Peyer's patch (tissue), 4 donors: ENCODE measurements at regions not wholly inside any gene's neighbourhood (a gene's known extent, or its start where the extent isn't known, plus 50 kb on each side); places are given as distances from the start of the nearest gene placed in this dataset.

ENCODE experiments used
- CTCF ChIP-seq, 6 experiments: fragments of 450-650 bp in 4 of 6; fragments of 200-600 bp in 2 of 6; sonication (generic) in 1 of 6; IDR thresholded peaks; one replicate each; pipeline ENCODE4 v1.5.1; 2017 to 2019; ENCODE audit warnings: antibody characterized with exemption in 6 of 6, mild to moderate bottlenecking in 3 of 6, moderate library complexity in 1 of 6
- POLR2A ChIP-seq, 2 donors: fragments of 450-650 bp; IDR thresholded peaks; one replicate each; pipeline ENCODE4 v1.5.1; 2017; ENCODE audit warnings: antibody characterized with exemption in 2 of 2, mild to moderate bottlenecking in 2 of 2, moderate library complexity in 2 of 2

DNA sequence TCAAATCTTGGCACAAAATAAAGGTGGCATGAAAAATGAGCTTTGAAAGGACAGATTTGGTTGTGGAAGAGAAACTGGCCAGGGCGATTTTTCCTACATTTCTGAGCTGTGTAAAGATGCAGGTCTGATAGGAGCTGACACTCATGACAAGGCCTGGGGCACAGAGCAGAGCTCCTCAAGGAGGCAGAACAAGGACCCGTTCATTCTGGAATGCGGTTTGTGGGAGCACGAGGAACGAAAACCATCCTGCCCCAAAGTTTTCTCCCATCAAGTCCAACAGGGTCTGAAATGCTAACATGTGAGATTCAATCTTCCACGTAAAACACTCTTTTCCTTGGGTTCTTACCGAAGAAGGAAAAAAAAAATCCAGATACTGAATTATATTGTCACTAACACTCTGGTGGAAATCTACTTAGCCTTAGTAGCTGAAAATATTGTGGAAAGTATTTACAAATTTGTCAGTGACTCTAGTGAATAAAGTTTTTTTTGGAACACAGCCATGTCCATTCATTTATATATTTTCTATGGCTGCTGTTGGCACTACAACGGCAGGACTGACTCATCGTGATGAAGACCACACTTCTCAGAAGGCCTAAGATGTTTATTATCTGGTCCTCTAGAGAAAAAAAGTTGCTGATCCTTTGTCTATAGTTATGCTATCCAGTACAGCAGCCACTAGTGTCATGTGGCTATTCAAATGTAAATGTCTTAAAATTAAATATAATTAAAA, 215.7 kb downstream of the BAMBI start:
- TF ChIP-seq CTCF (IDR thresholded peaks at IDR 0.05) (no peak), POLR2A (IDR thresholded peaks at IDR 0.05) (no peak)
